HG03280 (cell line): ENCODE measurements at regions not wholly inside any gene's neighbourhood (a gene's known extent, or its start where the extent isn't known, plus 50 kb on each side); places are given as distances from the start of the nearest gene placed in this dataset.

ENCODE experiments used
- ATAC-seq: cut with Tn5 transposase; IDR thresholded peaks from one replicate; pipeline ENCODE4 v1.9.1; 2021; ENCODE audit warnings: mild to moderate bottlenecking, moderate library complexity; ENCODE audit not compliant: unreplicated experiment

DNA sequence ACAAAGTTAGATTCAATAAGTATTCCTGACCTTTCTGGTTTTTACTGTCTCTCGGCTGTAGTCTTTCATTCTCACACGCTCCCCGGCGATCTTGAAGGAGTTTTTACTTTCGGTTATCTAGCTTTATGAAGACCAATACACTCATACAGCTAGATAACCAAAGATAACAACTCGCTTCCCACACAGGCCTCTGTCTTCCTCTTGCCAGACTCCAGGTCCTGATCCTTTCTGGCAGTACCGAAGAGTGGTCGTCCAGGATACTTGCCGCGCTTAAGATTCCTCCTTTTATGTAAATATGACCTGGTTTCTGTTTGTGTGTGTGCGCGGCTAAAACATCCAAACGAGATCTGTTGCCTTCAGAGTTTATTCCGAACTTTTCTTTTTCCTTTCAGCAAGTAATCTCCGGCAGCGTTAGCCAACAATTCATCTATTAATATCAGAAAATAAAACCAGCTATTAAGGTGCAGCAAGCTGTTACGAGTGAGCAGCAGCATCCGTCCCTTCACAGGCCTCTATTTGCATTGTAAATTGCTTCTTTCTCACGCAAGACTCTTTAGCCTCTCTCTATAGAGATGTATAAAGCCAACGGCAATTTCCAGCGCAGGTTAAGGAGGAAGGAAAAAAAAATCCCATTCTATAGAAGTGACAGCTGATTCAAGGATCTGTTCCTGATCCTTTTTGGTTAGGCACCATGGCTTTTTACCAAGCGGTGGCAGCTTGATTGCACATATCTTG, 216.1 kb downstream of the MEF2C start:
- peak; percentile 75 for ATAC-seq

DNA sequence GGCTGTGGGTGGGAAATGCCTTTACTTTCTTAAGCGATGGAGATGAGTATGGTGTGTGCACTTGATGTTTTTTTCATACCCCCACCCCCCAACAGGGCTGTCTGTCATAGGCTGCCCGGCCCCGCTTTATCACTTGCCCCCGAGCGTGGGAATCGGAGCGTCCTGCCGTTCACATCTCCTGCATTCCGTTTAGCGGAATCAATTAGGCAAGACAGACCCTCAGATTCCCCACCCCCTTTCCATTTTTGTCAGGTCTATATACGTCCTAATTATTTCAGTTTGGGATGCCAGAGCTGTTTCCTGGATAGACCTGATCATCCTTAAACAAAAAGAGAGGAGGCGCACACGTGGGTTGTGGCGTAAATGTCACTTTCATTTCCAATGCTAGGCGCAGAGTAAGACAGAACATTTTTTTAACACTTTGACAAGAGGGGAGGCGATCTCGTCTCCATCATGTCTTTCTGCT, 217.2 kb downstream of the MEF2C start:
- ATAC-seq, result no peak

DNA sequence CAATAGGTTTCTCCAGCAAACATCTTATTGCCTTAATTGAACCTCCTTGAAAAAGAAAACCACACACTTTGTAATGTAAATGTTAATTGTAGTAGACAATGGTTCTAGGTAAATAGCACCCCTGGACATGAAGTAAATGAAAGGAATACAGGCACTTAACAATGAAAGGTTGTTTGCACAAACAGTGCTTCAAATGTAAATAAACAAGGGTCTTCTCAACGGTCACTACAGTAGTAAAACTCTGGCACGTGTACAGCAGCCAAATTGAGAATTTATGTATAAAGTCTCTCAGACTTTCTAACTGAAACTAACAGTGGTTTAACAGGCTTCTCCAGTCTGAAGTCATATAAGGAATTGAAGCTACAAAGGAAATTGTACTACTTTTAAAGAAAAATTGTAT, 218.3 kb downstream of the MEF2C start:
- no peak for ATAC-seq

DNA sequence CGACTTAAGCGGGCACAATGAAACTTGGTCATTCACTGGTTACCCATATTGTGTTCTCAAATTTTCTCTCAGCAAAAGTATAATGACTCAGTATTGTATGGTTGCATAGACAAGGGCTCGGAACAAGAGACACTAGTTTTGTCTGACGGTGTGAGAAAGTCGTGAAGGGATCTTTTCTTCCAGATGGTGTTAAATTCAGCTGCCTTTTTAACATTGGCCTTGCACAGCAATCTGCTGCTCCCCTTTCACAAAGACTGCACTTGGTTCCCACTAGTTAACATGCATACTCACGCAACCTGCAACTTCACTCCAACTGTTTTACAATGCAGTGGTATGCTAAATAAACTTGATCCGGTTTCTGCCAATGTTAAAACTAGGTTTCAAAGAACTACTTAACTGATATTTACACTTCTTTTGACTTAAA, 219.2 kb downstream of the MEF2C start:
- no peak for ATAC-seq

DNA sequence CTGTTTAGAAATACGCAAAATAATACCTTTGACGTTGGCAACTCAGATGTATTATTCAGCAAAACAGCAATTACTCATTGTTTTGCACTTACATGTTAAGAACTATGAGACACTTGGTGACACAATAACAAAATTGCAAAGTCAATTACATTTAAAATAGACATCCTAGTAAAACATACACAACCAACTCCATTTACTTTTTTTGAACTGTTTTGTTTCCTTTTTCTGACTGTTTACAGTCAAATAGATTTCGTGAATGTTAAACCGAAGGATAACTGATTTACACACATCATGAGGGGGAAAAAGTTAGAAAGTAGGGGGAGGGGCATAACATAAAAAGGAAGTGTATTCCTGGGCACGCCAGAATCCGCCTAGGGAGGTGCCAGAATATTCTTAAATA, 220.1 kb downstream of the MEF2C start:
- no peak for ATAC-seq

DNA sequence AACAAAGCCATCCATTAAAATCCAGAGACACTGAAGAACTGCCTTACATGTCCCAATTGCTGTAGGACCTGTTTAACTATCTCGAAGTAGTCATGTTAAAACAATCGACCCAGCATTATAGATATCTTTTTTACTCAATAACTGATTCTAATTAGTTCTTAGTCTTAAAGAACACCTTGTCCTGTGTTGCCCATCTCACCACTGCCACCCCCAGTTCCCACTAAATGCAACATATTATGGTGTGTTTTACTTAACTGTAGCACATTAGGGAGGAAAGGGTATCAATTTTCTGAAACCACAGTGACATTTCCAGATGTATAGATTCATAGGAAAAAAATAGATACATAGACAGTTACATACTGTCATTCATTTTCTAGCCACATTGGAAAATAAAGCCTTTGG, 221.2 kb downstream of the MEF2C start:
- ATAC-seq, result no peak

DNA sequence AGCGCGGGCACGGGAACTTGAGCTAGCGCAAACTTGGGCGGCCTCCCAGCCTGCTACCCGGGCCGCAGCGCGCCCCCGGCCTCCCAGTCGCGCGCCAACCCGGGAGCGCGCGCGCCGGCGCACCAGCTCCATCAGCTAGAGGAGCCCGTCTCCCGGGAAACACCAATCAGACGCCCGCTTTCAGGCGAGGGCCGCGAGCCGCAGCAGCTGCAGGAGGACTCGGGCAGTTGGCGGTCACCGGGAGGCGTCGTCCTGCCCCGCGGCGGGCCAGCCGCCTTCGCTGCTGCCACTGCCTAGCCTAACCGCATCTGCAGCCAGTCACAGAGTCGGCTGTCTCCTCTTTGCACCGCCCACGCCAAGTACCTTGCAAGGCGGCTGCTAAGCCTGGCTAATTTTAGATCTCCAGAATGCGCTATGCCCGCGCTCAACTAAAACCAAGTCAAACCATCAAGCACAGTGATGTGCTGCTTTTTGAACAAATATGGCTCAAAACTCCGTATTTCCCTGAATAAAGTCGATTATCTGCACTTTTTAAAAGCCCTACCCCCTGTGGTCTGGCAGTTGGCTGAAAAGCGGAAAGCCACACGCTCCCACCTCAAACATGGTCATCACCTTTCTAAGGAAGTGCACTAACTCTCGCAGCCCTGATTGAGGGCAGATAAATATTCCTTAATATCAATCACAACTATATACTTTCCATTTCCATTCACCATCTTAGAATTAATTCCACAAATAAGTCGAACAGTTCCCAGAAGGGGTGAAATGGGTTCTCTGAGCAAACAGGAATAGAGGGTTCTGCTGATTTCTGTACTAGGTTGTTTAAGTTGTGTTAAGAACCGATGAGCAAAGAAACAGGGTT, 221.8 kb downstream of the MEF2C start:
- peak; percentile 78 for ATAC-seq

DNA sequence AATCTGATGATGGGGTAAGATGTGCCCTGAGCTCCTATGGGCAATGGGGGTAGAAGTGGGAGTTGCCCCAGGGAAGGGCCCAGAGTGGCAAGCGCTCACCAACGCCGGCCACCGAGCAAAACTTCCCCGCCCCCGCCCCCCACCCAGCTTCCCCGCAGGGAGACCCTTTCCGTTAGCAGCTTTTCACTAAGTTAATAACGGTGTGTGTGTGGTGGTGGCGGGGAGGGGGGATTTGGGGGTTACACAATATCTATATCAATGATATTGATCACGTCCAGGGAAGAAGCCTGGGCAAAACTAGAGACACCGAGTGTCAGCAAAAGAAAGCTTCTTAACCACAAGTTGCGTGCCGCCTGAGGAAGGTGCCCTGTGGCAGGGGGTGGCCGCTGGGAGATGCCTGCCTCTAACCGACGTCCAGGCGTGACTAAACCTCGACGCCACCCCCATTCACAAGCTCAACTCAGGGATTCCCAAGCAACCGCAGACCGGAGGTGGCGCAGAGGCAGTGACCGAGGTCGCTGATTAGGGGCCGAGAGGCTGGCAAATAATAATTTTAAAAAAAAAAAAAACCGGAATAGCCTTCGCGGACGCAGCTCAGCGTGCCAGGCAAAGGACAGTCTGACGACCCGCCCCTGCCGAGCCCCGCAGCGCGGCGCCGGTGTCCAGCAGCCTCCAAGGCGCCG, 222.6 kb downstream of the MEF2C start:
- peak; percentile 11 for ATAC-seq

DNA sequence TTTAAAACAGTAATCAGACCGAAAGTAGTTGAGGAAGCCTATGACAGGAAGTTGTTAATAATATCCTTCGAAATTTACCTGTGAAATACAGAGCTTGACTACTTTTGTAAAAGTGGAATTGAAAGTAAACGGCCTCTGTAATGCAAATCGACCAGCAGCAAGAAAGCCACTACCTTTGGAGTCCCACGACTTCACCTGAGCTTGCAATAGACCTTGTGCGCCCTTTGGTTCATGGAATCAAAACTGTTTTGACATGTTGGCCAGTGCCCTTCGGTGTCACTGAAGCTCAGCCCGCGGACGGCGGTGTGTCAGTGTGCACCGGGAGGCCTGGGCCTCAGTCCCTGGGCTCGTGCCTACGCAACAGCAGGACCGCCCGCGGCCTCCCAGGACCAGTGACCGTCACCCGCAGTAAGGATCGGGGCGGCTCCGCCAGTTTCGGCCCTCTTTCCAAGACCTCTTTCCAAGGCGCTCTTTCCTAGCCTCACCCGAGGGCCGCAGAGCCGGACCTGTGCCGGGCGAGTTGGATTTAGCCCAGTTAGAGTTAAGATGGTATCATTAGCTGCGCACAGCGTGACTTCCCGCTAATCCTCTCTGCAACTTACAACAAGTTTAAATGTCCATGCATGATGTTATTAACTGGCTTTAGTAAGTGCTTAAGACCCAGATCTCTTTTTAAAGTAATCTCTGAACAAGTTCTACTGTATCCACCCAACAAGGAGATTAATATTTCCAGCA, 223.3 kb downstream of the MEF2C start:
- peak; percentile 41 for ATAC-seq

DNA sequence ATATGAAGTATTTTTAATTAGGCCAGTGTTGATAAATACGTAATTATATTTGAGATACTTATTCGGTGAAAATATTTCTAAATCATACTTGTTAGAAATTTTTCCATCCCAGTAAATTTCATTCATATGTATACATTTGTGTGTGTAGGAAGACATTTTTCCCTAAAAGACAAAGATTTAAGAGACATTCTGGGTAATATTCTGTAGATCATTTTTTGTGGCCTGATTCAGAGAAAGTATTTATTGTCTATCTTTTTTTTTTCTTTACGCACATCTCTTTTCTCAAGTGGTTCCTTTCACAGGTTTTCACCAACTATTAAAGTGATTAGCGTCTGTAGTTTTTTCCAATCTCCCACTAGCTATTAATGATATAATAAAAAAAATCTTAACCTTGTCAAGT, 224.1 kb downstream of the MEF2C start:
- no peak for ATAC-seq

DNA sequence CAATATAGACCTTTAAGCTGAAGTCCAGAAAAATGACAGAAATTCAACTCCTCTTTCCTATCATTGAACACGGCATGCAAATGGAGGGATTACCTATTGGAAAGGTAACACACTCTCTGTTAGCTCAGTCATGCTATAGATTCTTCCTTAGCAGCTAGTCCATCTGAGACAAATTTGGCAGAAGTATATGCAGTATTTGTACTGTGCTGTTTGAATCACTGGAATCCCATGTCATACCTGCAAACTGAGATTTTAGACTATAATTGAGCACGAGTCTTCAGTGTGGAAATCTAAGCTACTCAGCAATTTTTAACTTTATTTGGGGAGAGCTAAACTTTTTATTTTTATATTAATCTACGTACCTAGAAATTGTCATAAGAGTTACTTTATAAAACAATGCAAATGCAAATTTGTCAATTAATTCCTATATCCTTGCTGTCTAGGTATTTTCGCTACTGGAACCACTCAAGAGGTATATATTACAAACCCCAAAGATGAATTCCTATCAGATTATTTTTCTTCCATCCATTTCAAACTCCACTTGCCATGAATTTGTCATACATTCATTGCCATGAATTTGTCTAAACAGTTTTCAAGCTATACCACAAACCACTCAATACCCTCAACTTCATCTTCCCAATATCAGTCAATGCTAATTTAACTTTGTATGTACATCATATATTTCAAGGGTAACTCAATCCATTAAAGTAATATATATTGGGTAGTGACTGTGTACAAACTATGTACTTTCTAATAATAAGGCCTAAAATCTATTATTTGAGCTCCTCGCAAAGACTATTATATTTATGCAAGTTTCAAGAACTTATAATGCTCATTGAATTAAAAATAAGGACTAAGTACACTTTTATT, 224.8 kb downstream of the MEF2C start:
- ATAC-seq, result no peak

DNA sequence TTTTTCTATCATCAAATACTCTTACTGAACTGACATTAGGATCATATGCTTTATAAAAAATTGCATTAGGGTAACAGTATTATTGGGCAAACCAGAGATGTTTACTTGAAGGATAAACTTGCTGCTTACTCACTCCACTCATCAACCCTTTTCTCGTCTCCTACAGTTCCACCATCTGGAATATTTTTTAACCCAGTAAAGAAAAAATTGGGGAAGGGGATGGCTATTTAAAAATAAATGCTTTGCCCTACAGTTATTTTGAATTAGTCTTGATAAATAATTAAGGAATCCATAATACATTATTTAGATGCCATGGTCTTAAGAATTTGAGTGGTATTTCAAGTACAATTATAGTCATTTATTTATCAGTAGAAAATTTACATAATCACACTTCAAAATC, 225.8 kb downstream of the MEF2C start:
- no peak for ATAC-seq

DNA sequence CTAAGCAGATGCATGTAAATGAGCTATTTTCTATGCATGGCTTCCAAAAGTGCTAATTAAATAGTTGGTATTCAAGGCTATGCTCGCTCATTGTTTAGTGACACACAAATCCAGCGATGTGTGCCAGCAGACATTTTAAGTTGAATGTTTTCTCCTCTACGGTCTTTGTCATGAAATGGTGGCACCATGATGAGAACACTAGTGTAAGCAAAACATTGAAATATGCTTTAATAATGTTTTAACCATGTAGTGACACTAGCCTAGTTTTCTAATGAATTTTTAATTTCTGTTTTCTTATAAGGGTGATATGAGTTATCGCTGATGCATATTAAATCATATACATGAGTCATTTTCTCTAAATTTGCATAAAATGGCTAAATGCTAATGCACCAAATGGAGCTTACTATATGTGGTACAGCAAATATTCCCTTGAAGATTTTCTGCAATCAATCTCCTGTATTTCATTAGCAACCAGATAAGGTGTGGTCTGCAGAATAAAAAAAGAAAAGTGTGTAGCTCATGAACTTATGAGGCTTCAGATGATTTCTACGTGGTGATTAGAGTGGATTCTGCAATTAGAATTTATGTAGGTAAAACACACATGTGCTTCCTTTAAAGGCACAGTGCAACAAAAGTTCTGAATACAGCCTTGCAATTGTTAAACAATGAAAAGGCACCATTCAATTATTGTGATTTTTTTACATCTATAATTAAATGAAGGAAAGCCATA, 226.6 kb downstream of the MEF2C start:
- no peak for ATAC-seq

DNA sequence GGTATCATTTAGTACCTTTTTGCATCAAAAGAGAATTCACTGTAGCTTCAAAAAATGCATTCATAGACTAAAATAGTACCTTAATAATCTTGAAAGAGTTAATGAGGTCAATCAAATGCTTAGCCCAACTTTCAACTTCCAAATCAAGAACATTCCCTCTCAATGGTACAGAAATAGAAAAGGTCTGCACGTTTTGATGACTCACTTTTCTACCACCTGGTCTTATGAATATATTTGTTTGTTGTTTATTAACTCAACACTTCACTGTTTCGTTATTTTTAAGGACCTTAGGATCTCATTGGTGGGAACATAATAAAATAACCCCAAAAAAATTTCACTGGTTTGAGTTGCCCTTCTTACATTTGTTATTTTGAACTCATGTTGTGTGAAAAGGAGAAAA, 229.5 kb downstream of the MEF2C start:
- no peak for ATAC-seq

DNA sequence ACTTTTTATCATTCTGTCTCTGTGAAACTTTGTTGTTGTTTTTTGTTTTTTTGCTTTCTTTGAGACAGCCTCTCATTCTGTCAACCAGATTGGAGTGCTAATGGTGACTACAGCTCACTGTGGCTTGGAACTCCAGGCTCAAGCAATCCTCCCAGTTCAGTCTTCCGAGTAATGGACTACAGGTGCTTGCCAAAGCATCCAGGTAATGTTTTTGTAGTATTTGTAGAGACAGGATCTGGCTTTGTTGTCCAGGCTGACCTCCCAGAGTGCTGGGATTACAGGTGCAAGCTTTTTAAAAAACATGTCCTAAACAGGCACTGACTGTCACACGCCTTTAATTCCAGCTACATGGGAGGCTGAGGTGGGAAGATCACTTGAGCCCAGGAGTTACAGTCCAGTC, 235.1 kb downstream of the MEF2C start:
- no peak for ATAC-seq

DNA sequence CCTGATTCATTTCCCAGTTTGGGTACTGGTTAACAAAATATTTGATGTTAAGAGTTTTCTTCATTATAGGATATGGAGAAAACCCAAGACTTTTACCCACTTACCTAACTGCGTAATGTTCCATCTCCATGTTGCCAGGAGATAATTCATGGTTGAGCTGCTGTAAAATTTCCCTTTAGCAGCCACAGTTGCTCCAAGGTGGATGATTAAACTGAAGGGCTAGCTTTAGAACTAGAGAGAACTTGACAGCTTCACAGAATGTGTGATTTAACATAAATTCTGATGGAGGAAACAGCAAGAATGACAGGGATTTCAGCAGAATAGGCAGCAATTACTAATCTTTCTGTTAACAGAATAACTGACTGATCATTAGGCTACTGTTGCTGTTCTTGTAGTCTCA, 236.1 kb downstream of the MEF2C start:
- ATAC-seq, result no peak

DNA sequence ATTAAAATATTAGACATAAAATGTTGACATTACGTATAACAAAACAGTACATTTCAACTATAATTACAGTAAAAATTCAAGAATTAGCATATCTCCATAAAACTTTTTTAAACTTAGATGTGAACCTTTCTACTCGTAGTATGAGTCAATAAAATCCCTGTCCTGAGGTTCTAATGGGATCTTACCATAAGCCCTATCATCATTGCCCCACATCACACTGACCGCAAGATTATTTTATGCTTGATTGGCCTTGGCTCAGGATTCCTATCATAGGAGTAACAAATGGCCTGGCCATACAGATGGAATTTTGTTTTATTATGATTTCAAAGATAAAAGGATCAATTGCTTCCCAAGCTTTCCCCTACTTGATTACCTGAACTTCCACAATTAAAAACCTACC, 238.3 kb downstream of the MEF2C start:
- ATAC-seq, result no peak

DNA sequence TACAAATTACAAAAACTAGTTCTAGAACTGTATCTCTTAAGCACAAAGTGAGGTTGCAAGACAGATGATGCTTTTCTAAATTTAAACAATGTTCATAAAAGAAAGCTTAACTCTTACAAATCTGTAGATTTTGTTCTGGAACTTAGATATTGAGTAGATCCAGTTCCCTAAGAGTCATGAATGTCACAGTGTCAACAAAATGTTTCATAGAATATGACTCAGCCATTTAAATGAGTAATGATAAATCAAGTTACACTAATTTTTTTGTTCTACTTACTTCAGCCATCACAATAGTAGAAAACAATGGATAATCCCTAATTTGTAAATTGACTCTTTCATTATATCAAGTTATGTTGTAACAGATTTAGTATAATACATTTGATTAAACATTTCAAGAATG, 239.7 kb downstream of the MEF2C start:
- no peak for ATAC-seq

DNA sequence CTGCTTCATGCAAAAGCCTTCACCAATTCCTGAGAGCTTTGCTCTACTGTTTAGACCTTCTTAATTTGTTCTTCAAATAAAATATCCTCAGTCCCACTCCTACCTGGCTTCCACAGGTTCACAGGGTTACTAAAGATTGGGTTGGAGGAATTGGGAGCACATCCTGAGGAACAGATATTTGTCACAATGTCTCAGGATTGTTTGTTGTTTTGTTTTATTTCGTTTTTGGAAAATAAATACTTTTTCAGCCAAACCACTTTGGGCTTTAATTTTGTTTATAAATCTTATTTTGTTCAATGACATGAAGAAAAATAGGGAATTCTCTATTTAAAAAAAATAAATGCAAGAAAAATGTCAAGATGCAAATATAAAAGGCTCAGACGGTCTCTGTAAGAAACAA, 249.0 kb downstream of the MEF2C start:
- no peak for ATAC-seq
